Choroid plexus epithelial cell (primary cell): ENCODE measurements at regions not wholly inside any gene's neighbourhood (a gene's known extent, or its start where the extent isn't known, plus 50 kb on each side); places are given as distances from the start of the nearest gene placed in this dataset.

Source experiments
- DNase-seq: peaks from one replicate; pipeline ENCODE4 v3.0.0-alpha.2; 2010; ENCODE audit warnings: low read depth
- H3K4me3 ChIP-seq: 2 replicates; pipeline ENCODE4 v1.5.1; 2011; ENCODE audit warnings: low read depth, mild to moderate bottlenecking, control low read depth, low read length, moderate library complexity
- TF ChIP-seq, protein P1 (sequence below): conservative IDR thresholded peaks from 2 replicates; pipeline ENCODE4 v1.5.1; 2011; ENCODE audit warnings: low read depth, mild to moderate bottlenecking, control low read depth, inconsistent platforms, low read length, moderate library complexity

DNA sequence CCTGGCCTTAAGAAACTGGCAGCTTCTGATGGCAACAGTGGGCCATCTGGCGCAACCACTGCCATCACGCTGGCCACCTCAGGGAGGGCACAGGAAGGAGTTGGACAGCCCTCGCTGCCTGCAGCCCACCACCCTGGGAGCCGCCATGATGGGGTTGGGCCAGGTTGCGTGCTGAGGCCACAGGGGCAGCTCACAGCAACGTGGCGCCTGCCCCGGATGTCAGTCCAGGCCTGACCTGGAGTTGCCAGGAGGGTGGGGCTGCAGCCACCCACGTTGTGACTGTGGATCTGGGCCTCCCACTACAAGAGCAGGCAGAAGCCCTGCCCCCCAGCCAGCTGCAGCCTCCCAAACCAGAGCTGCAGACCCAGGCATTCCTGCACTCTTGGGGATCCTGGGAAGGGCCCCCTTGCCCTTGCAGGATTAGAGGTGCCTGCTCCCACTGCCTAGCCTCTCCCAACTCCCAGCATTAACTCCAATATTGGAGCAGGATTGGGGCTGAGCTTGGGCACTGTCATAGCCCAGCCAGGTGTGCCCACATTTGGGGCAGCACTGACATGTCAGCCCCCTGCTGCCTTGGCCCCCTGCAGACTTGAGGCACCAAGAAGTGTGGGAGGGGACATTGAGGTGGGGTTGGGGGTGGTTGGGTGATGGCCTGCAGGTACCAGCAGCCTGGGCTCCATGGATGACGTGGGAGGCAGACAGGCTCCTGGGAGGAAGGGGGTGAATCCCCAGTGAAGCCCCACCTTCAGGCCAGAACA, 468.9 kb upstream of the CCDC54 start:
- no peak for DNase-seq
- H3K4me3 ChIP-seq, result no peak overlapping the region
- TF ChIP-seq, protein P1, sequence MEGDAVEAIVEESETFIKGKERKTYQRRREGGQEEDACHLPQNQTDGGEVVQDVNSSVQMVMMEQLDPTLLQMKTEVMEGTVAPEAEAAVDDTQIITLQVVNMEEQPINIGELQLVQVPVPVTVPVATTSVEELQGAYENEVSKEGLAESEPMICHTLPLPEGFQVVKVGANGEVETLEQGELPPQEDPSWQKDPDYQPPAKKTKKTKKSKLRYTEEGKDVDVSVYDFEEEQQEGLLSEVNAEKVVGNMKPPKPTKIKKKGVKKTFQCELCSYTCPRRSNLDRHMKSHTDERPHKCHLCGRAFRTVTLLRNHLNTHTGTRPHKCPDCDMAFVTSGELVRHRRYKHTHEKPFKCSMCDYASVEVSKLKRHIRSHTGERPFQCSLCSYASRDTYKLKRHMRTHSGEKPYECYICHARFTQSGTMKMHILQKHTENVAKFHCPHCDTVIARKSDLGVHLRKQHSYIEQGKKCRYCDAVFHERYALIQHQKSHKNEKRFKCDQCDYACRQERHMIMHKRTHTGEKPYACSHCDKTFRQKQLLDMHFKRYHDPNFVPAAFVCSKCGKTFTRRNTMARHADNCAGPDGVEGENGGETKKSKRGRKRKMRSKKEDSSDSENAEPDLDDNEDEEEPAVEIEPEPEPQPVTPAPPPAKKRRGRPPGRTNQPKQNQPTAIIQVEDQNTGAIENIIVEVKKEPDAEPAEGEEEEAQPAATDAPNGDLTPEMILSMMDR, result no peak

DNA sequence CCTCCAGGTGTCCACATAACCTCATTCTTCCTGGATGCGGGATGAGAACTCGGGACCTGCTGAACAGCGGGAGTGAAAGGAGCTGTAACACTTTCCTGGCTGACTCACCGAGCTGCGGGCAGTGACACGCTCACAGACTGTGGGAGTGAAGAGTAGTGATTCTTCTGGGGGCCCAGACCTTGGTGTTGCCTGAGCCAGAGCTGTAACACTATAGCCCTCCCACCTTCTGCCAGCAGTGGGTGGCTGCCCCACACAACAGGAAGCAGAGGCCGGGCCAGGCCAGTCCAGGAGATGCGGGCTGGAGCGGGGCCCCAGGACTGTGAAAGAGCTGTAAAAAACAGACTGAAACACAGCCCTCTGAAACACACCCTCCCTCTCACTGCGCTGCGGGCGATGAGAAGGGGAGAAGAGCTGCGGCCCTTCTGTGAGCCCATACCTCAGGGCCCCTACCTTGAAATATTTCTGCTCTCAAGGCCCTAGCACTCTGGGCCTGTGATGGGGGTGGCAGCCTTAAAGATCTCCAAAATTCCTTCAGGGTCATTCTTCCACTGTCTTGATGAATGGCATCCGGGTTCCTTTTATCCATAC, 464.0 kb upstream of the CCDC54 start:
- DNase-seq, result peak; percentile 54
- TF ChIP-seq, protein P1, result no peak
- H3K4me3 ChIP-seq, result no peak overlapping the region

DNA sequence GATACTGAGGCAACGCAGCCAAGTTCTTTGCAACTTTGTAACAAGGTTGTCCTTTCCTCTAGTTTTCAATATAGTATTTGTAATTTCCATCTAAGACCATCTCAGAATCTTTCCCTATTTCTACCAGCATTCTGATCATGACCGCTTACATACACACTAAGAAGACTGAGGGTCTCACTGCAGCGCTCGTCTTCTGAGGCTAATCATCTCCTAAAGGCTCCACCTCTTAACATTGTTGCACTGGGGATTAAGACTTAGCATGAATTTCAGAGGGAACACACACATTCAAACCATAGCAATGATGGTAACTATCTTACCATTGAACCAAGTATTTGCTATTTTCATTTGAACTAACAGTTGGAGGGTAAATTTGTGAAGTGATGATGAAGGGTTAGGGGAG, 463.3 kb upstream of the CCDC54 start:
- no peak for DNase-seq
- no peak overlapping the region for H3K4me3 ChIP-seq
- TF ChIP-seq, protein P1, result no peak

DNA sequence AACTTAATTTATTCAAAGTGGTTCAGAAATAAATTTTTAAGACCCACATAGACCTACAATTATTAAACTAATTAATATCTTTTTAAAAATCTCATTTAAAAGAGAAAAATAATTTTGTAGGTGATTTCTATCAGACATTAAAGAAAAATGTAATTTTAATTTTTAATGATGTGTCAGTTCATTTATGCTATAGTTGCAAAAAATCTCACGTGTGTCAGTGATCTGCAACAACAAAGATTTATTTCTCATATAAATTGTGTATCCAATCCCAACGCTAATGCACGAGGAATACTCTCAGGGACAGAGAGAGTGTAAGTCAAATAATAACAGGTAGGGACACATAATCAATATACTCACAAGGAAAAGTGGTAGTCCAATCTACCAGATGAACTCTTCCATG, 456.6 kb upstream of the CCDC54 start:
- no peak for DNase-seq
- TF ChIP-seq, protein P1, result no peak
- no peak overlapping the region for H3K4me3 ChIP-seq

DNA sequence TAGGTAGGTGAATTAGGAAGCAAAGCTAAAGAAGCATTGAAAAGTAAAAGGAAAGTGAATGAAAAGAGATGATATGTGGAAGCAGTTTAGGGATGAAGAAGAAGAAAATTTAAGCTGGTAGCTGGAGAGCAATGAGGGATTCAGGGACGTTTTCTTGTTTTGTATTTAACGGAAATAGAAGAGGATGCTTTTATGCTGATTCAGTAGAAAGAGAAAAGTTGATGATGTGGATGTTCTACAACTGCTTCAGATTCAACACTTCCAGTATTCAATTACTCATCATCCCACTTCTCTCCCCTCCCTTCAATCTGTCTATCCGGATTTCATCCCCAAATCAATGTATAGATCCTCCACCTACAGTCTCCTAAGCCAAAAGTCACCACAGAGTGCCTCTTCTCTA, 448.2 kb upstream of the CCDC54 start:
- TF ChIP-seq, protein P1, result no peak
- no peak for DNase-seq
- H3K4me3 ChIP-seq, result no peak overlapping the region

DNA sequence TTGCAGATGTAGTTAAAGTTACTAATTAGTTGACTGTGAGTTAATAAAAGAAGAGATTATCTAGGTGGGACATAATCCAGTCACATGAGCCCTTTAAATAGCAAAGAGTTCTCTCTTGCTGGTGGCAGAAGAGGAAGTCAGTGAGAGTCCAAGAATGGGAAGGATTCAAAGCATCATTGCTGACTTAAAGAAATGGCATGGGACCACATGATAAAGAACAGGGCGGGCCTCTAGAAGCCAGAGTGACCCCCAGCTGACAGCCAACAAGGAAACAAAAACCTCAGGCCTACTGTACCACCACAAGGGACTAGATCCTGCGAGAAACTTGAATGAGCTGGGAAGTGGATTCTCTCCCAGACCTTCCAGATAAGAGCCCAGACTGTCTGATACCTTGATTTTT, 447.2 kb upstream of the CCDC54 start:
- peak; percentile 9 for DNase-seq
- TF ChIP-seq, protein P1, result no peak
- no peak overlapping the region for H3K4me3 ChIP-seq

DNA sequence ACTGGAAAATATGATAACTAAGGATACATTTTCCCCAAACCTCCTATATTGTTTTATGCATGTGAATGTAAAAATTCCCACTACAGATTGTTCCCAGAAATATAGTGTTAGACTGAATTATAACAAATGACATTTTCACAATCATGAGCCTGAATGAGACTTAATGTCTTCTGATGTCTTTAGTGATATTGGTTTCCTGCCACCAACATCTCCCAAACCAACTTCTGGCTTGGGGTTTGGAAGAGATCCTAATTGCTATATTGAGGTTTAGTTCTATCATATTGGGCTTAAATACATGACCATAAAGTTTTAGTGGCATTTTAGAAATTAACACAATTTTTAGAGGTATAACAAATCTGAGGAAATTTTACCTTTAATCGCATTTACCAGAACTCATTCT, 445.3 kb upstream of the CCDC54 start:
- no peak overlapping the region for H3K4me3 ChIP-seq
- no peak for DNase-seq
- TF ChIP-seq, protein P1, result no peak
